Fibroblast of mammary gland (primary cell): ENCODE measurements at regions not wholly inside any gene's neighbourhood (a gene's known extent, or its start where the extent isn't known, plus 50 kb on each side); places are given as distances from the start of the nearest gene placed in this dataset.
"Not testable (repeated sequence)": the region's sequence is repeated elsewhere in the genome, so short reads cannot be mapped to it uniquely, and the experiment has no call there.

Source experiments
- DNase-seq: peaks from one replicate; pipeline ENCODE4 v3.0.0-alpha.2; 2010; ENCODE audit warnings: low read depth
- H3K4me3 ChIP-seq: 2 replicates; pipeline ENCODE4 v1.5.1; 2011; ENCODE audit warnings: low read depth, mild to moderate bottlenecking, low read length, moderate library complexity; ENCODE audit not compliant: control insufficient read depth
- TF ChIP-seq, protein P1 (sequence below): conservative IDR thresholded peaks from 2 replicates; pipeline ENCODE4 v1.5.1; 2011; ENCODE audit warnings: low read depth, low read length, inconsistent platforms; ENCODE audit not compliant: control insufficient read depth, insufficient read depth

DNA sequence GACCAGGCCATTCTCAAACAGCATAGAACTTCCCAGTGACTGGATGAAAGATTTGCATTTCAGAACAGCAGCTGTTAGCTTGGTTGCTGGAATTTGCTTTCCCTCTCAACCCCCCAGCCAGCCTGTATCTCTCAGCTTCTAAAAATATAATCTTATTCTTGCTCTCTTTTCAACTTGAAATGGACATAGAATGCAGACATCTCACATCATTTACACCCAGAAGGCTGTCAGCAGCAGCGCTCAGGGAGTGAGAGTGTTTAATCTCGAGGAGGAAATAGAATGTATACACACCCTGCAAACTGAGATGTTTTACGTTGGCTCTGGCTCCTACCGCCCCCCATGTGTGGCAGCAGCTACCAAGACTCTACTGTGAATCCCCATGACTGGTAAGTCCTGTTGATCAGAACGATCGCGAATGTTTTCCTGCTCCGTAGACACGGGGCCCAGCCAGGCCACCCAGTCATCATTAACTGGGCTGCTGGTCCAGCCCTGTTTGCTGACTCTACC is 163.4 kb upstream of the SLC24A3 start:
- H3K4me3 ChIP-seq, result no peak overlapping the region
- TF ChIP-seq, protein P1, sequence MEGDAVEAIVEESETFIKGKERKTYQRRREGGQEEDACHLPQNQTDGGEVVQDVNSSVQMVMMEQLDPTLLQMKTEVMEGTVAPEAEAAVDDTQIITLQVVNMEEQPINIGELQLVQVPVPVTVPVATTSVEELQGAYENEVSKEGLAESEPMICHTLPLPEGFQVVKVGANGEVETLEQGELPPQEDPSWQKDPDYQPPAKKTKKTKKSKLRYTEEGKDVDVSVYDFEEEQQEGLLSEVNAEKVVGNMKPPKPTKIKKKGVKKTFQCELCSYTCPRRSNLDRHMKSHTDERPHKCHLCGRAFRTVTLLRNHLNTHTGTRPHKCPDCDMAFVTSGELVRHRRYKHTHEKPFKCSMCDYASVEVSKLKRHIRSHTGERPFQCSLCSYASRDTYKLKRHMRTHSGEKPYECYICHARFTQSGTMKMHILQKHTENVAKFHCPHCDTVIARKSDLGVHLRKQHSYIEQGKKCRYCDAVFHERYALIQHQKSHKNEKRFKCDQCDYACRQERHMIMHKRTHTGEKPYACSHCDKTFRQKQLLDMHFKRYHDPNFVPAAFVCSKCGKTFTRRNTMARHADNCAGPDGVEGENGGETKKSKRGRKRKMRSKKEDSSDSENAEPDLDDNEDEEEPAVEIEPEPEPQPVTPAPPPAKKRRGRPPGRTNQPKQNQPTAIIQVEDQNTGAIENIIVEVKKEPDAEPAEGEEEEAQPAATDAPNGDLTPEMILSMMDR, result no peak
- DNase-seq, result no peak

DNA sequence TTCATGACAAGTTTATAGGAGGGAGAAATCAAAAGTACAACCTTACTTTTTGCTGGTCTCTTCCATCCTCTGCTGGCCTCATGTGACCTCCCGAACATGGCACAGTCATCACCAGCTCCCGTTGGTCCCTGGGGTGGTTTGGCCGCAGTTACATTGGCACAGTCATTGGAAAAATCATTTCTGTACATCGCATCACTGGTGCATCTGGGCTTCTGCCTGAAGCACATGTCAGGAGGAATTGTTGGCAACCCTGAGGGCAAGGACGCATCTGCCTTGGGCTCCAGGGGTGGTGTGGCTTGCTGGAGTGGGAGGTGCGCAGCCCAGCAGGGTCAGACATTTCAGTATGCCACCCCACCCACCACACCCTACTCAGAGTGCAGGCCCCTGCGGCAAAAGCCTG is 162.9 kb upstream of the SLC24A3 start:
- TF ChIP-seq, protein P1, result no peak
- DNase-seq, result no peak
- H3K4me3 ChIP-seq, result no peak overlapping the region

DNA sequence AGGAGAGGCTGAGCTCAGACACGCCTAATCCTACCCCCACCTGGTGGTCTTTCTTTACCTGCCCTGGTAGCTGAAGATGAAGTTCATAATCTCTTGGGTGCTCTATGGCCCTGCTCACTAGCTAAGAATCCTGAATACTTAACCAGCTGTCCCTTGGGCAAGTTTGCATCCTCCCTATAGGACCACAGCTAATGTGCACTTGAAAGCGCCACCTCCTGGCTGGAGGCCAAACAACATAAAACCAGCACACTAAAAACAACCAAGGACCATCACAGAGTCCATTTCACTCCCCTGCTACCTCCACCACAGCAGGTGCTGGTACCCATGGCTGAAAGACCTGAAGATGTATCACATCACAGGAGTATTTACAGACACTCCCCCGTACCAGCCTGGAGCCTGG is 155.5 kb upstream of the SLC24A3 start:
- no peak for DNase-seq
- TF ChIP-seq, protein P1, result no peak

GRCh38 chr20:19064788-19065187 is 147.7 kb upstream of the SLC24A3 start:
- not testable (repeated sequence) for H3K4me3 ChIP-seq, DNase-seq

More for the DNA sequence above, 155.5 kb upstream of the SLC24A3 start:
- no peak overlapping the region for H3K4me3 ChIP-seq

GRCh38 chr20:19067986-19068385 is 144.5 kb upstream of the SLC24A3 start:
- no peak overlapping the region for H3K4me3 ChIP-seq
- DNase-seq, result no peak
- TF ChIP-seq, protein P1, result no peak

DNA sequence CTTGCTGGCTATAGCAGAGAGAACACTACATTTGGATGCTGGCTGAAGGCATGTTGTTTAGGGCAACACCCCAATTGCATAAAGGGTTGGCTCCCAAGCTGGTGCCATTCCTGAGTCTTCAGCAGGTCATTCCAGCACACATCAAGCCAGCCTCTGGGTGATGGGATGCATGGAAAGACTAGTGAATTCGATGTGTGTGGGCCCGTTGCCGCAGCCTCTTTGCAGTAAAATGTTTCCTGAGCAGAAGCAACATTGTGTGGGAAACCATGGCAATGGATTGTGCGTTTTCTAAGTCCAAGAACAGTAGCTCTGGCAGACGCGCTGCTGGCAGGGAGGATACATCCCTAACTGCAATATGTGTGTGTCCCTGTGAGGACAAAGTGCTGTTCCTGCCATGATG is 142.4 kb upstream of the SLC24A3 start:
- no peak overlapping the region for H3K4me3 ChIP-seq
- TF ChIP-seq, protein P1, result no peak
- DNase-seq, result no peak

DNA sequence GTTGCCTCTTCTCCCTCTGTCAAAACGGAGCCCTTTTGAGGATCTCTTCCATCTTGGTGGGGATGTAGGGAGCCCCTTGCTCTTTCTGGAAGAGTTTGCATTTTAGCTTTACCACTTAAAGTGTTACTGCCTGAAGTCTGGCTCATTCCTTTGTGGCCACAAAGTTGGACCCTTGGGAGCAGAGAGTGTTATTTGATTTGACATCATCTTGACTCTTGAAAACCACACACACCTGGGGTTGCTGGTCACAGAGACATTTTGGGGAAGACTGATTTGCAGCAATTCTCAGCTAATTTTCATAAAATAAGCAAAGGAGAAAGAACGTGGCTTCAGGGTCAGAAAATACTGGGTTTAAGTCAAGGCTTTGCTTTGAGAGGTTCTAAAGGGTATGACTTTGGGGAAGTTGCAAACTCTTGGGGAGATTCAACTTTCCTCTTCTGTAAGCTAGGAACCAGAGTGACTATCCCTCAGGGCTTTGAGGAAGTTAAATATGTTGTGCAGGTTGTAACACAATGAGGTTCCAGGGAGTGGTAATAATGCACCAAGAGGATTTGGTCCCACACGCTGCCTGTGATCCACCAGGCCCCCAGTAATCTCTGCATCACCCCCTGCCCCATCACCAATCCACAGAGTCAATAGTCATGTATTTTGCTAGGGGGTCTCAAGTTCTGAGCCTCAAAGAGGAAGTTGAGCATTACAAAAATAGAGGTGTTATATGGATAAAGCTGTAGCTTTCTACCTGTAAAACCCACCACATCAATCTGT is 141.6 kb upstream of the SLC24A3 start:
- no peak for DNase-seq
- TF ChIP-seq, protein P1, result no peak
- H3K4me3 ChIP-seq, result no peak overlapping the region
